Naive B cell (primary cell): ENCODE measurements at regions not wholly inside any gene's neighbourhood (a gene's known extent, or its start where the extent isn't known, plus 50 kb on each side); places are given as distances from the start of the nearest gene placed in this dataset.
A peak's percentile ranks its signal among the peaks of the same experiment; 100 is the strongest.
"Not testable (repeated sequence)": the region's sequence is repeated elsewhere in the genome, so short reads cannot be mapped to it uniquely, and the experiment has no call there.

ENCODE experiments used
- ATAC-seq, 2 donors: fragments of 150-1000 bp; cut with Tn5 transposase; 2 replicates each; pipeline ENCODE4 v1.10.0; 2021; ENCODE audit warnings: low read depth in 2 of 2, mild to moderate bottlenecking in 2 of 2, moderate library complexity in 2 of 2
- DNase-seq: peaks from one replicate; pipeline ENCODE4 v3.0.0; 2022
- H3K27ac Mint-ChIP-seq, 6 donors: one replicate each; pipeline ENCODE4 v1.8.0; 2020 to 2022; ENCODE audit warnings: mild to moderate bottlenecking in 6 of 6, mixed read lengths in 6 of 6, moderate library complexity in 5 of 6, inconsistent platforms in 2 of 6
- H3K27me3 Mint-ChIP-seq, 3 donors: one replicate each; pipeline ENCODE4 v1.8.0; 2021 to 2022; ENCODE audit warnings: mixed read lengths in 3 of 3, mild to moderate bottlenecking in 1 of 3
- H3K36me3 Mint-ChIP-seq, 2 donors: one replicate each; pipeline ENCODE4 v1.8.0; 2020 to 2022; ENCODE audit warnings: mixed read lengths in 2 of 2, inconsistent platforms in 1 of 2, mild to moderate bottlenecking in 1 of 2
- H3K4me1 Mint-ChIP-seq, 3 donors: one replicate each; pipeline ENCODE4 v1.8.0; 2020 to 2022; ENCODE audit warnings: mixed read lengths in 3 of 3, inconsistent platforms in 1 of 3, mild to moderate bottlenecking in 1 of 3, moderate library complexity in 1 of 3
- H3K4me3 Mint-ChIP-seq, 8 donors: one replicate each; pipeline ENCODE4 v1.8.0; 2020 to 2022; ENCODE audit warnings: mild to moderate bottlenecking in 8 of 8, mixed read lengths in 8 of 8, moderate library complexity in 8 of 8, inconsistent platforms in 2 of 8
- H3K9me3 Mint-ChIP-seq, 7 donors: one replicate each; pipeline ENCODE4 v1.8.0; 2020 to 2022; ENCODE audit warnings: mixed read lengths in 7 of 7, mild to moderate bottlenecking in 5 of 7, inconsistent platforms in 2 of 7, moderate library complexity in 1 of 7

DNA sequence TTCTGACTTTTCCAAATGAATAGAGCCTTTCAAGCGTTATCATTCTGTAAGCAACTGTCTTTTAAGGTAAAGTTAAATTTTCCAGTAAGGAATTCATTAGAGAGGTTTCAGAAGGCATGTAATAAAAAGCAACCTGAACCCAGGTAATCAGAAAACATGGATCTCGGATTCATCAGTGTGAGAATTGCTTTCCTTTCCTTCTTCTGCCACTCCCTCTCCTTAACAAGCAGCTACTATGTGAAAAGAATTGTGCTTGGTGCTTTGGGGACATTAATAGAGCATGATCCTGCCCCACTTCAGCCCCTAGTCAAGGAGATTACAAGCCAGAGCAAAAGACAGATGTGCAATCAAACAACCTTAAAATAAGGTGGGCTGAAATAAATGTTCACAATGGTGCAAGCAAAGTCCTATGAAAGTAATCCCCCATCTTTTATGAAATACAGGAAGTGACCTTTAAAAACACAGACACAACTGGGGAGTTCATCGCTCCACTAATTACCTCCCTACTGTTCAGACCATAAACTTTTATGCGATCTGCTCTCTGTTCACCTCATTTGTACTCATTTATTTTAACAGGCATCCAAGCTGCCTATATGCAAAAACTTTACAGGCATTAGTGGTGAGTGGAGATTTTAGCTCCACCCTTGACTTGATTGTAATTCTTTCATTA lies 122.9 kb upstream of the RASGEF1B start:
- Mint-ChIP-seq H3K27me3 (no peaks in the 10 kb centered on the region), H3K9me3 (peaks cover 0 to 8% (median 0%) of the 10 kb centered on the region in 7 donors), H3K36me3 (no peaks in the 10 kb centered on the region), H3K27ac (peak overlapping the region in 5 of 6 donors; percentile 6 to 57 (median 29)), H3K4me1 (peaks cover 20 to 43% (median 31%) of the 10 kb centered on the region in 3 donors), H3K4me3 (no peak overlapping the region)
- peak; percentile 29 for DNase-seq
- ATAC-seq = peak; percentile 82

GRCh38 chr4:81592701-81593100 lies 121.0 kb upstream of the RASGEF1B start:
- Mint-ChIP-seq H3K9me3 (peaks cover 0 to 8% (median 0%) of the 10 kb centered on the region in 7 donors), H3K27ac (peak overlapping the region in 4 of 6 donors; percentile 21 to 62 (median 56))

DNA sequence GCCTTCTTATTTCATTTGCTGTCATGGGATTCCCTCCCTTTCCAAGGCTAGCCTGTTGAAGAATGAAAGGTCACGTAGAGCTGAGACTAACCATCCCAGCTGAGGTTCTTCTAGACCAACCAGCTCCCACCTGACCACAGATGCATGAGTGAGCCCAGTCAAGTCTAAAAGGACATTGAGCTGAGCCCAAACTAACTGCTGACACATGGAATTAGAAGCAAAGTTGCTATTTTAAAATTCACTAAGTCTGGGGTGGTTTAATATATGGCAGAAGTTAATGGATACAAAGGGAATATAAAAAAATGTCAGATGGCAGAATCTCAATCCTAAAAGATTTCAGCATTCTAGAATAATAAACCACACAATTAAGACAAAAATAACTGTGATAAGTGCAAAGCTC lies 118.9 kb upstream of the RASGEF1B start:
- Mint-ChIP-seq H3K4me3 (no peak overlapping the region), H3K4me1 (peaks cover 23 to 50% (median 35%) of the 10 kb centered on the region in 3 donors), H3K27ac (peak overlapping the region in 2 of 6 donors; percentile 39 to 40), H3K9me3 (peaks cover 0 to 8% (median 0%) of the 10 kb centered on the region in 7 donors), H3K36me3 (no peaks in the 10 kb centered on the region), H3K27me3 (no peaks in the 10 kb centered on the region)
- DNase-seq (no peak), ATAC-seq (no peak)

More at GRCh38 chr4:81592701-81593100, 121.0 kb upstream of the RASGEF1B start:
- Mint-ChIP-seq H3K27me3 (no peaks in the 10 kb centered on the region), H3K36me3 (no peaks in the 10 kb centered on the region), H3K4me3 (no peak overlapping the region), H3K4me1 (peaks cover 23 to 49% (median 35%) of the 10 kb centered on the region in 3 donors)
- ATAC-seq (no peak), DNase-seq (no peak)

- Mint-ChIP-seq H3K4me1 (peaks cover 17 to 40% (median 27%) of the 10 kb centered on the region in 3 donors), H3K36me3 (no peaks in the 10 kb centered on the region), H3K27me3 (no peaks in the 10 kb centered on the region), H3K4me3 (no peak overlapping the region), H3K27ac (peak overlapping the region in 2 of 6 donors; percentile 12 to 40), H3K9me3 (peaks cover 0 to 8% (median 0%) of the 10 kb centered on the region in 7 donors)
- DNase-seq = no peak
- peak; percentile 38 to 61 for ATAC-seq
These were observed 117.6 kb upstream of the RASGEF1B start for GRCh38 chr4:81589262-81589661.

- H3K27ac Mint-ChIP-seq = no peak overlapping the region
- no peak for ATAC-seq
These were observed 115.0 kb upstream of the RASGEF1B start for GRCh38 chr4:81586706-81587105.

GRCh38 chr4:81580994-81581374 lies 109.3 kb upstream of the RASGEF1B start:
- DNase-seq, ATAC-seq, H3K27me3 Mint-ChIP-seq, H3K27ac Mint-ChIP-seq, H3K9me3 Mint-ChIP-seq, H3K4me3 Mint-ChIP-seq, H3K36me3 Mint-ChIP-seq: not testable (repeated sequence)
- H3K4me1 Mint-ChIP-seq = peaks cover 6 to 15% (median 6%) of the 10 kb centered on the region in 3 donors

More at GRCh38 chr4:81586706-81587105, 115.0 kb upstream of the RASGEF1B start:
- no peaks in the 10 kb centered on the region for H3K36me3 Mint-ChIP-seq
- no peak for DNase-seq
- no peaks in the 10 kb centered on the region for H3K27me3 Mint-ChIP-seq
- peaks cover 11 to 24% (median 12%) of the 10 kb centered on the region in 3 donors for H3K4me1 Mint-ChIP-seq
- H3K4me3 Mint-ChIP-seq = no peak overlapping the region
- no peaks in the 10 kb centered on the region for H3K9me3 Mint-ChIP-seq

DNA sequence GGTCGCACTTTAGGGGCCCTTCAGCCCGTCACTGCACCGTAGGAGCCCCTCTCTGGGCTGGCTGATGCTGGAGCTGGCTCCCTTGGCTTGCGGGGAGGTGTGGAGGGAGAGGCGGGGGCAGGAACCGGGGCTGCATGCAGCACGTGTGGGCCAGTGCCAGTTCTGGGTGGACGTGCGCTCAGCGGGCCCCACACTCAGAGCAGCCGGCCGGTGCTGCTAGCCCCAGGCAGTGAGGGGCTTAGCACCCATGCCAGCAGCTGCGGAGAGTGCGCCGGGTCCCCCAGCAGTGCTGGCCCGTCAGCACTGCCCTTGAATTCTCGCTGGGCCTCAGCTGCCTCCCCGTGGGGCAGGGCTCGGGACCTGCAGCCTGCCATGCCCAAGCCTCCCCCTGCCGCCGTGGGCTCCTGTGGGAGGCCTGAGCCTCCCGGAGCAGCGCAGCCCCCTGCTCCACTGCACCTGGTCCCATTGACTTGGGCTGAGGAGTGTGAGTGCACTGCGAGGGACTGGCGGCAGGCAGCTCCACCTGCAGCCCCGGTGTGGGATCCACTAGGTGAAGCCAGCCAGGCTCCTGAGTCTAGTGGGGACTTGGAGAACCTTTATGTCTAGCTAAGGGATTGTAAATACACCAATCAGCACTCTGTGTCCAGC lies 108.8 kb upstream of the RASGEF1B start:
- Mint-ChIP-seq H3K4me1 (peaks cover 6 to 15% (median 6%) of the 10 kb centered on the region in 3 donors), H3K27ac (no peak overlapping the region), H3K27me3 (no peaks in the 10 kb centered on the region), H3K4me3 (no peak overlapping the region), H3K36me3 (no peaks in the 10 kb centered on the region), H3K9me3 (peaks cover 0 to 5% (median 0%) of the 10 kb centered on the region in 7 donors)
- no peak for DNase-seq
- no peak for ATAC-seq

DNA sequence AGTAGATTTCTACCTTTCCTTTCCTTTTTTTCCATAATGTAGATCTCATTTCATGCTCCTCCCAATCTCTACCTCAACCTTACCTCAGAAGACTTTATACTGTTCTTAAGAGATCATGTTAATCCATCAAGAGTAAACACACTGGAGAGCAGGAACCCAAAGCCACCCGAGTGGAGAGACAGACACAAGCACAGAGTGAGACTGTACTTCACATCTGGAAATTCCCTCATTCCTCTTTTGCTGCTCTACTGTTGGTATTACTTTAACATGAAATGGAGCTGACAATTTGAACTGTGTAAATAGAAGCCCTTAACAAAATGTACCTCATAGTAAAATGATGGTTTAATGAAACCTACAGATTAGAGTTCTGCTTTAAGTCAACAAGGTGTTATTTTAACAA lies 105.7 kb upstream of the RASGEF1B start:
- DNase-seq (no peak), ATAC-seq (peak; percentile 48 to 59)
- peaks cover 21 to 37% (median 27%) of the 10 kb centered on the region in 3 donors for H3K4me1 Mint-ChIP-seq
- H3K36me3 Mint-ChIP-seq = no peaks in the 10 kb centered on the region
- peaks cover 0 to 5% (median 0%) of the 10 kb centered on the region in 7 donors for H3K9me3 Mint-ChIP-seq
- H3K27ac Mint-ChIP-seq = peak overlapping the region in 1 of 6 donors; percentile 93
- H3K4me3 Mint-ChIP-seq = no peak overlapping the region
- no peaks in the 10 kb centered on the region for H3K27me3 Mint-ChIP-seq

DNA sequence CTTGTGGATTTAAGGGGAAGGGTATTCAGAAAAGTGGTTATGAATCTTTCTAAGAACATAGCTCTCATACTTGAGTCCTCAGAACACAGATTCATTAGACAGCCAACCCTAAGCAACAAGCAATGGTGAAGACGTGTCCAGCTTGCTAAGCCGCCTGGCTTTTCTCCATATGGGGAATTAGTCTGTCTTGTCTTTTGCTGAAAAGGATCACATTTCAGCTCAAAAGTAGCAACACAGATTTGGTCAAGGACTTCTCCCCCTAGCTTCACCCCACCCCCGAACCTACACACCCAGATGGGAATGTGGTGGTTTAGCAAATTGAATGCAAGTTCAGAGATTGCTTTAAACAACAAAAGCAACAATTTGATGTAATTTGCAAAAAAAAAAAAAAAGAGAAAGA lies 103.3 kb upstream of the RASGEF1B start:
- Mint-ChIP-seq H3K9me3 (no peaks in the 10 kb centered on the region), H3K27me3 (no peaks in the 10 kb centered on the region), H3K27ac (peak overlapping the region in 1 of 6 donors; percentile 43), H3K4me1 (peaks cover 21 to 37% (median 27%) of the 10 kb centered on the region in 3 donors), H3K36me3 (no peaks in the 10 kb centered on the region), H3K4me3 (no peak overlapping the region)
- ATAC-seq = no peak
- DNase-seq = no peak

- Mint-ChIP-seq H3K27me3 (no peaks in the 10 kb centered on the region), H3K27ac (peak overlapping the region in 1 of 6 donors; percentile 1), H3K4me3 (peak overlapping the region in 1 of 8 donors; percentile 51), H3K9me3 (no peaks in the 10 kb centered on the region), H3K36me3 (no peaks in the 10 kb centered on the region), H3K4me1 (peaks cover 21 to 37% (median 27%) of the 10 kb centered on the region in 3 donors)
- DNase-seq (peak; percentile 21), ATAC-seq (peak; percentile 83 to 87)
These were observed 102.1 kb upstream of the RASGEF1B start for GRCh38 chr4:81573840-81574239.

DNA sequence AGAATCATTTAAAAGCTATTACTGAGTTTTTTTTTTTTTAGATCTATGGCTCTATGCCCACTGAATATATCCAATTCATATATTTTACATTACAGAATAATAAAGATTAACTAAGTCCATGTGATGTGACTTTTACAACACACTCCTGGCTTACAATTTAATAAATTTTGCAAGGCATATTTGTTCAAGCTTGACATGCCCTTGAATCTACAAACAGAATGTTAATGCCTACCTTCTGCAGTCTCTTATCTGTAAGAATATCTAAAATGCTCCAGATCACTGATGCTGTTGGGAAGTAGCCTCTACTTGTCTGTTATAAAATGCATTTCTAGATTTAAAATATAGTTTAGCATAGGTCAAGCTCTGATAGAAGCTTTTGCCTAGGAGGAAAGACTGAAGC lies 100.7 kb upstream of the RASGEF1B start:
- no peak overlapping the region for H3K4me3 Mint-ChIP-seq
- peaks cover 20 to 41% (median 35%) of the 10 kb centered on the region in 3 donors for H3K4me1 Mint-ChIP-seq
- peaks cover 0 to 1% (median 0%) of the 10 kb centered on the region in 7 donors for H3K9me3 Mint-ChIP-seq
- DNase-seq (no peak), ATAC-seq (no peak)
- no peak overlapping the region for H3K27ac Mint-ChIP-seq
- no peaks in the 10 kb centered on the region for H3K27me3 Mint-ChIP-seq
- H3K36me3 Mint-ChIP-seq = no peaks in the 10 kb centered on the region

DNA sequence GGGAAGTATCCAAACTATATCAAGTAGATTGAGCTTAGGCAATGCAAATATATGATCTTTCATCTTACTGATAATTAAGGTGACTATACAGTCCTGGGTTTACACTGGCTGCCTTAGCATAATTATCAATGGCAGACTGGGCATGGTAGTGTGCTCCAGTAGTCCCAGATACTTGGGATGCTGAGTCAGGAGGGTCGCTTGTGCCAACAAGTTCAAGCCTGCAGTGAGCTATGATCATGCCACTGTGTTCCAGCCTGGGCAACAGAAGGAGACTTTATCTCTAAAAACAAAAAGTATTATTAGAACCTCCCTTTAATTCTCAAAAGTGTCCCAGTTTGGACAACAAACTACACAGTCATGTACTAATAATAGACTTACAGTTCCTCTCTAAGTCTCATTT lies 99.4 kb upstream of the RASGEF1B start:
- no peaks in the 10 kb centered on the region for H3K27me3 Mint-ChIP-seq
- no peaks in the 10 kb centered on the region for H3K36me3 Mint-ChIP-seq
- peaks cover 0 to 1% (median 0%) of the 10 kb centered on the region in 7 donors for H3K9me3 Mint-ChIP-seq
- H3K4me1 Mint-ChIP-seq = peaks cover 18 to 34% (median 31%) of the 10 kb centered on the region in 3 donors
- ATAC-seq = no peak
- H3K27ac Mint-ChIP-seq = no peak overlapping the region
- no peak overlapping the region for H3K4me3 Mint-ChIP-seq
- no peak for DNase-seq

DNA sequence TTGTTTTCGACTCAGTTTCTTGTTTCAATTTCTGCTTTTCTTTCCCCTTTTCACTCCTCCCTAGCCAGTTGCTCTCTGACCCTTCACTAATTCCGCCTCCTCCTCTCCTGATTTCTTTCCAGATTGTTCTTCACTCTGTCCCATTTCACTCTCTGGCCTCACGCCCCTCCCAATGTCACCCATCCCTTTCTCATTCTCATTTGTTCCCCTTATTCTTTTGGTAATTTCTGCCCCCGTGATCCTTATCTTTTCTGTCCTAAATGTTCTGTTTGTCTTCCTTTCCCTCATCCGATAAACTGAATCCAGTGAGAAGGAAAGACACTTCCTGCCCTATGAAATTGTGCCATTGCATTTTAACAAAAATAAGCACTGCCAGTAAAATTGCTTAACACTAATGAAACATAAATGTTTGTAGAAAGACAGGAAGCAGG lies 94.5 kb upstream of the RASGEF1B start:
- H3K4me1 Mint-ChIP-seq = peaks cover 30 to 54% (median 32%) of the 10 kb centered on the region in 3 donors
- ATAC-seq = no peak

More for the DNA sequence above, 94.5 kb upstream of the RASGEF1B start:
- peaks cover 0 to 1% (median 0%) of the 10 kb centered on the region in 7 donors for H3K9me3 Mint-ChIP-seq
- peak overlapping the region in 7 of 8 donors; percentile 16 to 81 (median 67) for H3K4me3 Mint-ChIP-seq
- H3K36me3 Mint-ChIP-seq = no peaks in the 10 kb centered on the region
- no peaks in the 10 kb centered on the region for H3K27me3 Mint-ChIP-seq
- no peak for DNase-seq
- peak overlapping the region; percentile 42 to 98 (median 90) for H3K27ac Mint-ChIP-seq
